Esophagus muscularis mucosa (tissue), 4 donors: ENCODE measurements at regions not wholly inside any gene's neighbourhood (a gene's known extent, or its start where the extent isn't known, plus 50 kb on each side); places are given as distances from the start of the nearest gene placed in this dataset.

Experiments used
- DNase-seq: peaks from one replicate; pipeline ENCODE4 v3.0.0-alpha.2; 2017; ENCODE audit errors: extremely low spot score
- H3K27ac ChIP-seq, 4 donors: fragments of 200-600 bp; sonication (generic); replicated peaks in 1 of 4; 1 replicate in 3 of 4; 2 replicates in 1 of 4; pipeline ENCODE4 v1.5.1; 2016 to 2019; ENCODE audit warnings: mild to moderate bottlenecking in 1 of 4
- H3K27me3 ChIP-seq, 4 donors: fragments of 200-600 bp; sonication (generic); one replicate each; pipeline versions ENCODE4 v1.5.1 to v1.6.0; 2016 to 2019
- H3K36me3 ChIP-seq, 4 donors: fragments of 200-600 bp; sonication (generic); one replicate each; pipeline ENCODE4 v1.5.1; 2016 to 2019
- H3K4me1 ChIP-seq, 4 donors: fragments of 200-600 bp; sonication (generic); one replicate each; pipeline ENCODE4 v1.5.1; 2016 to 2019
- H3K4me3 ChIP-seq, 4 donors: fragments of 200-600 bp; sonication (generic); 1 replicate in 2 of 4; 2 replicates in 2 of 4; pipeline ENCODE4 v1.5.1; 2016 to 2019; ENCODE audit warnings: mild to moderate bottlenecking in 4 of 4, moderate library complexity in 1 of 4
- H3K9me3 ChIP-seq, 4 donors: fragments of 200-600 bp; sonication (generic); 1 replicate in 3 of 4; 2 replicates in 1 of 4; pipeline ENCODE4 v1.5.1; 2016 to 2019
- EP300 ChIP-seq: sonication (generic); formaldehyde crosslinking; IDR thresholded peaks from one replicate; pipeline ENCODE4 v1.6.1; 2017; ENCODE audit warnings: antibody characterized with exemption
- POLR2A ChIP-seq: fragments of 450-650 bp; IDR thresholded peaks from one replicate; pipeline ENCODE4 v1.6.1; 2017; ENCODE audit warnings: antibody characterized with exemption, moderate library complexity, mild to moderate bottlenecking, low read depth
- POLR2AphosphoS5 ChIP-seq, 2 donors: sonication (generic); formaldehyde crosslinking; IDR thresholded peaks; one replicate each; pipeline ENCODE4 v1.6.1; 2017; ENCODE audit warnings: antibody characterized with exemption in 2 of 2
- WGBS: methylation state at CpG from one replicate; pipeline ENCODE4 v1.1.5; 2018; 5-methylcytosine and 5-hydroxymethylcytosine counted together
- intact Hi-C: fragments of 100-400 bp; cut with DNase I; formaldehyde crosslinking; loops from one replicate; pipeline ENCODE4 v1.15.1; 2023
- TF ChIP-seq, protein P1 (sequence below), 3 experiments: fragments of 200-600 bp in 2 of 3; fragments of 450-650 bp in 1 of 3; sonication (generic) in 2 of 3; IDR thresholded peaks; one replicate each; pipeline ENCODE4 v1.5.1; 2017 to 2019; ENCODE audit warnings: antibody characterized with exemption in 3 of 3, mild to moderate bottlenecking in 2 of 3, moderate library complexity in 1 of 3

DNA sequence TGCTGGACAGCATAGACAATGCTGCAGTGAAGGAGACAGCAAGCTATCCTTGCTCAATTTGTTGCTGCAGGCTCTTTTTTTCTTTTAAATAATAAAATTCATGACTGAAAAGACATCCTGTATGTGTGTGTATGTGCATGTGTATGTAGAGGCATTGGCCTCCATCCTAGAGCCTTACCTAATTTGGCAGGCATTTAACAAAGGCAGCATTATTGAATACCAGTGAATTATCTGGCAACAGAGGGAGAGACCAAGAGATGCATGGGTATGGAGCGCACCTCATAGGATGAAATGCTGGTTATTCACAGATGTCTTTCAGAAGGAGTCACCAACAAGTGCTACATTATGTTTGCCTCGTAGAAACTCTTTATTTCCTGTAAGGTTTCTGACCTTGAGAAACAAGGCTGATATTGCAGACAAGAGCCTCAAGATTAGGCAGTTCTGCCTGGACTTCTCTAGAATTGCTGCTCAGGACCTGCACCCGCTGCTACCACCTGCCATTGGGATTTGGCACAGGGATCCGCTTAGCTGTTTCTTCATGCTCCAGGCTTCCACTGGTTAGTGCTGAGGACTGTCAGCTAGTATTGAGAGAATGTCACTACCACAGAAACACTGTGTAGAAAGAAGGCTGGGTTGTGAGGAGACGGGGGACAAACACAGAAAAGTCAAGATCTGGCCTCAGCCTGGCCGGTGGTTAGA lies 247.7 kb upstream of the RFX3 start:
- TF ChIP-seq POLR2AphosphoS5 (IDR thresholded peaks at IDR 0.05) (no peak), POLR2A (no peak), EP300 (no peak)
- TF ChIP-seq, protein P1, sequence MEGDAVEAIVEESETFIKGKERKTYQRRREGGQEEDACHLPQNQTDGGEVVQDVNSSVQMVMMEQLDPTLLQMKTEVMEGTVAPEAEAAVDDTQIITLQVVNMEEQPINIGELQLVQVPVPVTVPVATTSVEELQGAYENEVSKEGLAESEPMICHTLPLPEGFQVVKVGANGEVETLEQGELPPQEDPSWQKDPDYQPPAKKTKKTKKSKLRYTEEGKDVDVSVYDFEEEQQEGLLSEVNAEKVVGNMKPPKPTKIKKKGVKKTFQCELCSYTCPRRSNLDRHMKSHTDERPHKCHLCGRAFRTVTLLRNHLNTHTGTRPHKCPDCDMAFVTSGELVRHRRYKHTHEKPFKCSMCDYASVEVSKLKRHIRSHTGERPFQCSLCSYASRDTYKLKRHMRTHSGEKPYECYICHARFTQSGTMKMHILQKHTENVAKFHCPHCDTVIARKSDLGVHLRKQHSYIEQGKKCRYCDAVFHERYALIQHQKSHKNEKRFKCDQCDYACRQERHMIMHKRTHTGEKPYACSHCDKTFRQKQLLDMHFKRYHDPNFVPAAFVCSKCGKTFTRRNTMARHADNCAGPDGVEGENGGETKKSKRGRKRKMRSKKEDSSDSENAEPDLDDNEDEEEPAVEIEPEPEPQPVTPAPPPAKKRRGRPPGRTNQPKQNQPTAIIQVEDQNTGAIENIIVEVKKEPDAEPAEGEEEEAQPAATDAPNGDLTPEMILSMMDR (IDR thresholded peaks at IDR 0.05): no peak
- H3K36me3 ChIP-seq: no peaks in the 10 kb centered on the region
- intact Hi-C loops: no loop called here
- H3K9me3 ChIP-seq: no peaks in the 10 kb centered on the region
- no peaks in the 10 kb centered on the region for H3K27me3 ChIP-seq
- H3K27ac ChIP-seq: no peak overlapping the region
- WGBS: 95% methylated on average over 6 of the region's 6 CpGs
- H3K4me1 ChIP-seq: no peaks in the 10 kb centered on the region
- no peak overlapping the region for H3K4me3 ChIP-seq
- no peak for DNase-seq

DNA sequence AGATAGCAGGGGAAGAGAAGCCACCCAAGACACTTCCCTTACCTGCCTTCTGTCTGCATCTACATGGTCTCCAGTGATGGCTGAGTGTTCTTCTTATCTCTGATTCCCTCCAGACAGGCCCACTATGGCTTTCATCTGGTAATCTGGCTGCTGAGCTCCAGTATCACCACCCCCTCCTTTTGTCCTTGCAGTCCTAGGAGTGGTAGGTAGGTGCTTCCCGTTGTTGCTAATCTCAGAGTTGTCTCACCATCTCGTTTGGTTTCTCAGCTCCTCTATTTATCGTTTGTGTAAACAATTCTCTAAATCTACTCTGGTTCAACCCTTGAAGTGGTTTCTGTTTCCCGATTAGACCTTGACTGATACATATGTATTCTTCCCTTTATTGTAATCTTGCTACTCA lies 243.8 kb upstream of the RFX3 start:
- Histone ChIP-seq H3K27me3 (no peaks in the 10 kb centered on the region), H3K36me3 (no peaks in the 10 kb centered on the region), H3K9me3 (no peaks in the 10 kb centered on the region), H3K4me3 (no peak overlapping the region), H3K27ac (peak overlapping the region in 1 of 4 donors; percentile 16), H3K4me1 (no peaks in the 10 kb centered on the region)
- TF ChIP-seq POLR2A (no peak), POLR2AphosphoS5 (IDR thresholded peaks at IDR 0.05) (no peak), EP300 (no peak)
- TF ChIP-seq, protein P1 (IDR thresholded peaks at IDR 0.05): no peak
- intact Hi-C loops: no loop called here
- DNase-seq: no peak
- 46% methylated on average over 4 of the region's 4 CpGs for WGBS

DNA sequence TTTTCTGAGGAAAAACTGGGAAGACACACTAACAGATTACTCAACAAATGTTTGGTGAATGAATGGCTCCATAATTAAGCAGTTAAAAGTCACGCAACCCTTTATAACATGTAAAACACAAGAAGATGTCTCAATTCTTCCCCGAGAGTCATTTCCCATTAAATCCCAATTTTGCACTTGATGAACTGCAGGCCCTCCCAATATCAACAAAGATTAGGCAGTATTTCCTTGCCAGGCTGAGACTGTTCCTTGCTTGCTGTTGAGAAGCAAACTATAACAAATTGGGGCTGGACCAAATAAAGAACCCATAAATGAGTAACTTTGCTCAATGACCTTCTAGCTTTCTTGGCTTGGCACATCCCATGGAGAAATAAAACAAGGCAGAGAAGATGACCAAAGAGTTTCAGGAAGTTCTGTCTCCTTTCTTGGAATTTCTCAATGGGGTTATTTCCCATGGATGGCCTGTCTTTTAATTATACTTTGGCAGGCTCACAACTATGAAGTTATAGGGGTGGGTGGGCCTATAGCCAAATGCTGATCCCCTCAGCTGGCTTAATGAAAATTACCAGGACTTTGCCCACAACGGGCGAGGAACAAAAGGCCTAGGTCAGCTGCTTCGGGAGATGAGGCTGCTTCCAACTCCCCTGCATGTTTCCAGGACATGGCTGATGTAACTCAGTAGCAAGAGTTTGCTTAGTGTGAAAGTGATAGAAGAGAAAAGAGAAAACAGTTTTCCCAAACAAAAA lies 243.1 kb upstream of the RFX3 start:
- H3K27ac ChIP-seq: no peak overlapping the region
- TF ChIP-seq POLR2A (no peak), POLR2AphosphoS5 (IDR thresholded peaks at IDR 0.05) (no peak), EP300 (no peak)
- TF ChIP-seq, protein P1 (IDR thresholded peaks at IDR 0.05): no peak
- H3K27me3 ChIP-seq: no peaks in the 10 kb centered on the region
- H3K9me3 ChIP-seq: no peaks in the 10 kb centered on the region
- H3K4me1 ChIP-seq: no peaks in the 10 kb centered on the region
- DNase-seq: no peak
- H3K4me3 ChIP-seq: no peak overlapping the region
- no peaks in the 10 kb centered on the region for H3K36me3 ChIP-seq
- intact Hi-C loops: no loop called here
- WGBS: 64% methylated on average over 5 of the region's 5 CpGs

DNA sequence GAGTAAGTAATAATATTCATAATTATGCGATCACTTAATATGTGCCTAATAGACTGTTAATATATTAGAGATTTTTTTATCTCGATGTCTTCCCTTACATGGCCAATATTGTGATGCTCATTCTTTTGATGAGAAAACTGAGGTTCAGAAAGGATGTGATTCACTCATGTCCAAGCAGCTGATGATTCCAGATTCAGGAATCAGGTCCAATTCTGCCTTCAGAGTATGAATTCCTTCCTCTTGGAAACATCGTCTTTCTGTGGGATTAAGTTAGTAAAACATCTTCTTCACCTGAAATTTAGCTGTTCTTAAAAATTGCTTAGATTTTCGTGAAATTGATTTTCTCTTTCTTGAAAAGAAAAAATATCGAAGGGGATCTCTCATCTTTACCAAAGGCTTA lies 242.5 kb upstream of the RFX3 start:
- WGBS: 78% methylated on average over 5 of the region's 5 CpGs
- no peaks in the 10 kb centered on the region for H3K4me1 ChIP-seq
- intact Hi-C loops: no loop called here
- no peaks in the 10 kb centered on the region for H3K36me3 ChIP-seq
- H3K9me3 ChIP-seq: no peaks in the 10 kb centered on the region
- DNase-seq: no peak
- peak overlapping the region in 1 of 4 donors; percentile 1 for H3K27ac ChIP-seq
- no peak overlapping the region for H3K4me3 ChIP-seq
- no peaks in the 10 kb centered on the region for H3K27me3 ChIP-seq
- TF ChIP-seq EP300 (no peak), POLR2AphosphoS5 (IDR thresholded peaks at IDR 0.05) (no peak), POLR2A (no peak)
- TF ChIP-seq, protein P1 (IDR thresholded peaks at IDR 0.05): no peak
